HG03460 (cell line): ENCODE measurements at regions not wholly inside any gene's neighbourhood (a gene's known extent, or its start where the extent isn't known, plus 50 kb on each side); places are given as distances from the start of the nearest gene placed in this dataset.

Experiments
- ATAC-seq: cut with Tn5 transposase; IDR thresholded peaks from one replicate; pipeline ENCODE4 v1.9.1; 2021; ENCODE audit not compliant: unreplicated experiment

DNA sequence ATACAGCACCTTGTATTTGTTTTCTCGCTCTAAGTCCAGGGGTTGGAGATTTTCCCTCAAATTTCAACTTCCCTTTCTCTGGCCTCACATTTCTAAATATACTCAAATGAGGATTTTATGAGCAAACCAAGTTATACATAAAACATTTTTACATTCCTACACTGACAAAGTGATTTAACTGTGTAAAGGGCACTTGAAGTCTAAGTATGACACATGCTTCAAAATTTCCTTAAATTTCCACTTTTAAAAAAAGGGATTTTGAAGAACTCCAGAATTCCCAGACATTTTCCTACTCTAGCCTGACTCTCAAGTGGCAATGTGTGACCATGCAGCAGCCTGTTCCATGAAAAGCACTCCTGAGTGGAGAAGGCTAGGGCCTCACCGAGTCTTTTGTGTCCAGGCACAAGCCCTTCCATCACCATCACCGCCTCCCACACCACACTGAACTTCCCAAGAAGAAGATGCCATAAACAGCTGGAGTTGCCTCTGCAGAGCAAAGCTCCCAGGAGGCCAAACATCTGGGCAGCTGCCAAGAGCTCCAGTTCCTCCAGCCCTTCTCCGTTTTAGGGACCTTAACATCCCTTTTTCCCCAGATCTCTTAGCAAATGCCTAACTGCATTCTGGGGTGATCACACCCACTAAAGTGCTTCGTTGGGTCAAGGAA is 68.9 kb downstream of the NCR2 start:
- ATAC-seq: no peak

DNA sequence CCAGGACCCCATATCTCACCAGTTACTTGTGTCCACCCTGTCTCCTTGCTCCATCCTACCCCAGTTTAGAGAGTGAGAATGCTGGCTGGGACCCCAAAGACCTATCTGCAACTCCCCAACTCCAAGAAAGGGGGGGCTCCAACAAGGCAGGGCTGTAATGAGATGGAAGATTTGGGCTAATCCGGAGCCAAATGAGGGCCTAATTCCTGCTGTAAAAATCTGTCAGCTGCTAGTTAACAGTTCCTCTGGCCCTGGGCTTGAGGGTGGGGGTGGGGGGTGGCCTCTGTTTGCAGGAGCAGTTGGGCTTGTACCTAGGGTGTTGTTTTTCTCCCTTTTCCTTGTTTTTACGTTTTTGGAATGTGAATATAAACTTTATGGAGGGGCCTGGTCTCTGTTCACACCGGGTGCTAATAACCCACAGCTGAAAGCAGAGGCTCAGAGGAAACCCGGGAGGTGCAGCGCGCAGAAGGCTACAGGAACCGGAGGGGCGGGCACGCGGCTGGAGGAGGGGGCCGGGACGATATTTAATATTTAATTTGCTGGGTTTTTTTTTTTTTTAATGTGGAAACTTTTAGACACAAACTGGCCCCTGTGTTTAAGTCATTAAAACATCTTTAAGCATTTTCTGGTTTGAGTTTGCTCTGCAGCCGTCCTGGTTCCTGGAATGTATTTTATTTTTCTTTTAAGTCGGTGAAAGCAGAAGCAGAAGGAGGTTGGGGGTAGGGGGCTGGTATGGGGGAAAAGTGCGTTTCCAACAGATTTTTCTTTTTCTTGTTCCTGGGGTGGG is 70.7 kb downstream of the NCR2 start:
- no peak for ATAC-seq

DNA sequence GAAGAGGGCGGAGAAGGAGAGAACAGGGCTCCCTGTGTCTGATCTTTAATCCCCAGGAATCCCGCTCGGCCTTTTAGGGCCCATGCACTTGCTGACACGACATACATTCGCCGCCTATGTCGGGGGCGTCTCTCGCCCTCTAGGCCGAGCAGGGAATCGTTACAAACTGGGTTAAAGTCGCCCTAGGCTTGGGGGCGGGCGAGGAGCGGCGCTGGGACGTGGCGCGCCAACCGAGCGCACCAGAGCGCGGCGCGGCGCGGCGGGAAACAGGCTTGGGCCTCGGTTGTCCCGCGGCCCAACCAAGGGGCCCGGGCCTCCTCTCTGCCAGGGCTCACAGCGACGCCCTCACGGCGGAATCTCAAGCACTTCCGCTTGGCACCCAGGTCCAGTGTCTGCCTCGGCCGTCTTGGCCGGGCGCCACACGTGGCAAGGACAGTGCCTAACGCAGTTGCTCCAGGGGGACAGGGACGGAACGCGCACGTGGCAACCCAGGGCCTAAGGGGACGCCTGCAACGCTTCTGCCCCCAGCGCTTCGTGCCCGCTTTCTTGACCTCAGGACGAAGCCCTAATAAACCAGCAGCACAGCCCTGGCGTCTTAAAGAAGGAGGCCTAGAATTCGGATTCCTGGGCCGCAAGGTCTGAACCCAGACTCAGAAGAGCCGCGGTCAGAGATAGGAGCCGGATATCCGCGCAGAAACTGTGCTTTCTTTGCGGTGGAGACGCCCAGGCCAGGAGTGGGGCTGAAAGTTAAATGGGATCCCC is 71.5 kb downstream of the NCR2 start:
- no peak for ATAC-seq

DNA sequence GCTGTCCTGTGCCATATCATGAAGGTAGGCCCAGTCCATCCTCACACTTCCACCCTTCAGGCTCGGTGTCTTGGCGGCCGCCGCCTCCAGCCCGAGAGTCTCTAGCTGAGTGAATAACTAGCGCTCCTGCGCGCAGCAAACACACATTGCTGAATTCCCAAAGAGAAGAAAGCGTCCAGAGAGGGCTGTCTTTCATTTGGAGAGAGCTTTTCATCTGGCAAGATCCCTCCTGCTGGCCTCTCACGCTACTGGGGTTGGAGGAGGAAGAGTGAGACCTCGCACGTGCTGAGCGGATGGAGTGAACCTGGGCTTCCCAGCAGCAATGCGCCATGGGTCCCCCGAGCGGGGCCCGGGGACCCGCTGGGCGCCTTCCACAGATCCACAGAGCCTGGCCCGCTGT is 73.2 kb downstream of the NCR2 start:
- ATAC-seq: no peak

DNA sequence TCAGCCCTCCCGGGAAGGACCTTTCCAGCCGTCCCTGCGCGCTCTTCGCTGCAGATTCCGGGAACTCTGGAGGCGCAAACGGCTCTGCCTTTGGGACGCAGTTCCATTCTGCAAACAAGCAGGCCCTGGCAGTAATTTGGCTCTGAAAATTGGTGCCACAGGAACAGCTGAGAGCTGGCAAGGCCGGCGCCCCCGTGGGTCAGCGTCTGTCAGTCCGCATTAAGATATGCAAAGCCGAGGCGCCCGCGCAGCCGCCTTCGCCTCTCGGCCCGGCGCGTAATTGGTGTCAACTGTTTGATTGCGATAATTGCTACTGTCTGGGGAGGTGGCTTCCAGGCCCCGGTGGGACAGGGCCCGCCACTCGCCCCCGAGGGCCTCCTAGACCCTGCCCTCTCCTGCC is 73.6 kb downstream of the NCR2 start:
- ATAC-seq: no peak

DNA sequence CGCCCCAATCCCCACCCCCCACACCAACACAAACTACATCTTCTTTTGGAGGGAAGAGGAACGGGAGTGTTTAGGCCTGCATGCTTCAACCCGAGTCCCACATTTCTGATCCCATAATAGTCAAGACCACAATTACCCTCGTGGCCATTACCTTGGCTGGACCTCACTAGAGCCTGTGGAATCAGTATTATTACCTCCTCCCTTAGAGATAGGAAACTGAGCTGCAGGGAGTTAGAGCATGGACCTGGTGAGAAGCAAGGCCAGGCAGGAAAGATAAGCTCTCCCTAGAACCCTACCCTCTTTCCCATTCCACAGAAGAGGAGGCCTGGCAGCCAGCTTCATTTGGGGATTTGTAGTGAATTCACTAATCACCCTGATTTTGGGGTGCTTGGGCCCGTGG is 74.1 kb downstream of the NCR2 start:
- no peak for ATAC-seq

DNA sequence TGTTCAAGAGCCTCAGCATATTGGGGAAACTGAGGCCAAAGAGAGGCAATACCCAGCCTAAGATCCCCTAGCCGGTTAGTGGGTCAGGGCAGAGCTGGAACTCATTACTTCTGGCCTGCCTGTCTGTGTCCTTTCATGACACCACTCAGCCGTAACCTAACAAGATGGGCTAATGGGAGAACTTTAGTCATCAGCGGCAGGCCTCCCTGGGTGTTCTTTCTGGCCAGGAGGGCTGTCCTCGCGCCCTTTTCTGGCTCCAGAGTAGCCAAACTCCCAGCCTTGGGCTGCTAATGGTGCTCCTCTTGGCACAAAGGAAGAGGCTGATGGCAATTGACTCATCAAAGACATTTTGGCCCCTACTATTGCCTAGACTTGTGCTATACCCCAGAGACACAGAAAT is 76.6 kb downstream of the NCR2 start:
- ATAC-seq: no peak

DNA sequence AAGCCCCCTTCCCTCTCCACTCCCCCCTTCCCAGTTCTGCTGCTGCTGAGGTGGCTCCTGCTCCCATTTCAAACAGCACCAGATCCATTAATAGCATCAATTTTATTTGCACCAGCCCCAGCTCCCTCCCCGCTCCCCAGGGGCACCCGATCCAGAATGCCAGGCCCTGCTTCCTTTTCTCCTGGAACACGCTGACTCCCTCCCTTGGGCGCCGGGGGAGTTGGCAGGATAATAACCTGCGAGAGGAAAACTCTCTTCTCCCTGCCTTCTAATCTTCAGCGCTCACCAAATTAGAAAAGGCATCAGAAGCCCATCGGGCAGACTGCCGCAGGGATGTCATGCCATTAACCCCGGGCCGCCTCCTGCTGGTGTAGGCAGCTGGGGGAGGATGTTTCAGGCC is 77.8 kb downstream of the NCR2 start:
- ATAC-seq: no peak

DNA sequence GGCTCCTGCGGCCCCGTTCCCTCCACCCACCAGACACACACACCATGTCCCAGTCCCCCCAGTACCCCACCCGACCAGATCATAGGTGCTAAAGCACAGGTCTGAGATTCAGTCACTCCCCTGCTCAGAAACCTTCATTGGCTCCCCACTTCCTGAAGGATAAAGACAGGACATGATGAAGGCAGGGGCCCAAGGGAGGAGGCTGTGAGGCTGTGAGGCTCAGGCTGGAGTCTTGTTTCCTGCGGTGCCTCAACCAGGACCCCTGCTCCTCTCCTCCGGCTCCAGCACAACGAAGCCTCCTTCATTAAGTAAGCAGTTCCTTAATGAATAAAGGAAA is 81.1 kb downstream of the NCR2 start:
- no peak for ATAC-seq

DNA sequence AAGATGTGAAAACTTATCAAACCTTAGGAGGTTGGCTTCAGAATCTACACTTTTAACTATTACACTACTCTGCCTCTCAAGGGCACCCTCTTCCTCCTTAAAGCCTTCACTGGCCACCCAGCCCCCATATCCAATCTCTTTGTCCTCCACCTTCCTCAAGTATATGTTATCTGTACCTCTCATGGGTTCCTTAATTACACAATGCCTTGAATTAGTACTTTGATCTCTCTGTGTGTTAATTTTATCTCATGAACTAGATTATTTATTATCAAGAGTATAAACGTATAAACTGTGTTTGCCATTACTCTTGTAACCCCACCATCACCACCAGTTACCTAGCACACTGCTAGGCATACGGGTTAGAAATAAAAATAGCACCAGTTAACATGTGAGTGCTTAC is 83.3 kb downstream of the NCR2 start:
- no peak for ATAC-seq

DNA sequence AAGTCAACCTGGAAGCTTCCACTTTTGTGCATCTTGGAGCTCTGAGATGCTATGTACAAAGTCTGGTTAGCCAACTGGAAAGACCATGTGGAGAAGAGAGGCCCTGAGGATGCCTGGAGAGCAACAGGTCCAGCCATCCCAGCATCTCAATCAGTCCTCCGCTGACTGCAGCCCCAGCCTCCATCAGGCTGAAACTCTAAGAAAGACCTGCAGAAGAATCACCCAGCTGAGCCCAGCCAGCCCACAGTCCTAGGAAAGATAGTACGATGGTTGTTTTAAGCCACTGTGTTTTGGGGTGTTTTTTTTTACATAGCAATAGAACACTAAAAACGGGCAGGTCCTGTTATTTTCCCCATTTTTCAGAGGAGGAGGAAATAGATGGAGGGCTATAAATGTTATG is 84.0 kb downstream of the NCR2 start:
- ATAC-seq: no peak

DNA sequence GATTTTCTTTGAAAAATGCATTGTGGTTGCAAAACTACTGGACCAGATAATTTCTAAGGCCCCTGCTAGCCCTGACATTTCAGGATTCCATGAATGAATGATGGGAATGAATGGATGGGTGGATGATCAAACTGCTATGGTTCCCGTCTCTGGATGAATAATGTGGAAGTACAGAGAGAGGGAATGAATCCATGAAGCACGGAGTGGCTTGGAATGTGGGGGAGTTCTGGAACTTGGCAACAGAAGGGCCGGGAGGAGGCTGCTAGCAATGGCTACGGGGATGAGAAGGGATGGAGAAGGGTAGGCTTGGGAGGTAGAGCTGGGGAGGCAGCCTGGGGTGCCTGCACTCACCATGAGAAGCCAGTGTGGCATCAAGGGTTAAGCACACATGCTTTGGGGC is 84.8 kb downstream of the NCR2 start:
- ATAC-seq: no peak

DNA sequence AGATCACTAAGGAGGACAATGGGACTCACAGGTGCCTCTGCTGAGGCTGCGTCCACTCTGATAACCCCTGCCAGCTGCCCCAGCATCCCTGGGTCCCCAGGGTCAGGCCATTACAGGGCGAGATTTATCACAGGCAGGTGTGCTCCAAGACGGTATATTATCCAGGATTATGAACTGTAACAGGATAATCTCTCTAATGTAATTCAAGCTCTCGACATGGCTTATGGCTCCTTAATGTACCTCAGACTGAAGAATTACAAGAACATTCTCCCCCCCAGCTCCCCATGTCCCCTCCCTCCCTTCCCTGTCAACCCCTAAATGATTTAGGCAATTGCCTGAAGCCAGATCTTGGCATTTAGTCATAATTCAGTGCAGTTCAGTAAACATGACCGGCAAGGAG is 86.8 kb downstream of the NCR2 start:
- ATAC-seq: no peak

DNA sequence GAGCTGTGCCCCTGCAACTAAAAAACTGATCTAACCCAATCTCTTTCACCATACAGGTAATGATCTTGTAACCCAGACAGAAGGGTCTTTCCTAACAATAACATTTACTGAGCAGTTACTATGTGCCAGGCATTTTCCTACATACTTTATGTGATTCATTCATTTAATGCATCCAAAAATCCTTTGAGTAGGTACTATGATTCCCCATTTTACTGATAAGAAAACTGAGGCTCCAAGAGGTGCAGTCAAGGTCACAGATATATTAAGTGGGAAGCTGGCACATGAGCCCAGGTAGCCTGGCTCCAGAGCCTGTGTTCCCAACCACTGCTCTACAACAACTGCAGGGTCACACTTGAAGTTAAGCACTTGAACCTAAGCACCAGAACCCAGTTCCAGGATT is 87.6 kb downstream of the NCR2 start:
- no peak for ATAC-seq

DNA sequence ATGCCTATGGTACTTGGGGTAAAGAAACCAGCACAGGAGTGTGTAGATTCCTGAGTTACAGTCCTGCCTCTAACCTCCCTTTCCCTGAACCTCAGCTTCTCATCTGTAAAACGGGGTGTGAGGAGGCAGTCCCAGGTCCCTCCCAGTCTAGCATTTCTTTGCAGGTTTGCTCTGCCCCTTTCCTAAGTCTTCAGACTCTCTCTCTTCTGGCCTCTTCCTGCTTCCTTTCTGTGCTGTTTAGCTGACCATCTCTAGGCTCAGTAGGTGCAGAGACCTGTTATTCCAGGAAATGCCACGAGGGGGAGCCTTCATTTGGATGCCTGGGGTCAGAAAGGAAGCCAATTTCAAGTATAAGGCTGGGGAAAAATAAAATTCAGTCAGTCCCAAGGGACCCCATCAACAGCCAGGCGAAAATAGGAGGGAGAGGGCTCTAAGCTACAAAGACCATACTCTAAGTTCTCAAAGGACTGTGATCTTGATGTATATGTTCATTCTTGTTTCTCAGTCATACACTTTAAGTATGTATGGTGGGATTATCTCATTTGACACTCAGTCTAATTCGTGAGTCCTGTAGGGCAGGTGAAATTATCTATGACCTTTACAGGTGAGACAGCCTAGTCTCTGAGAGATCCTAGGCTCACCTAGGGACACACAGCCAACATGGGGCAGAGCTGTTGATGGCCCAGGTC is 89.1 kb downstream of the NCR2 start:
- ATAC-seq: no peak

DNA sequence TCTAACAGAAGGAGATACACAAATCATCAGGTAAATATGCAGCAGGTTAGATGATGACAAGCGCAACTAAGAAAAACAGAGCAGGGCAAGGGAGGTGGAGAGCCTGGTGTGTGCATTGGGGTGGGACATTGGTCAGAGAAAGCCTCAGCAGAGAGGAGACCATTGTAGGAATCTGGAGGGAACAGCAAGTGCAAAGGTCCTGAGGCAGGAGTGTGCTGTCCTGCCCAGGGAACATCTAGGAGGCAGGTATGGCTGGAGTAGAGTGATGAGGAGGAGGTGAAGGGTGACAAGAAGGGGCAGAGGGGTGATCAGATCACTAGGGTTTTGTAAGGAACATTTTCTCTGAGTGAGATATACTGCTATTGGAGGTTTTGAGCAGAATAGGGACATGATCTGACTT is 90.1 kb downstream of the NCR2 start:
- ATAC-seq: no peak

DNA sequence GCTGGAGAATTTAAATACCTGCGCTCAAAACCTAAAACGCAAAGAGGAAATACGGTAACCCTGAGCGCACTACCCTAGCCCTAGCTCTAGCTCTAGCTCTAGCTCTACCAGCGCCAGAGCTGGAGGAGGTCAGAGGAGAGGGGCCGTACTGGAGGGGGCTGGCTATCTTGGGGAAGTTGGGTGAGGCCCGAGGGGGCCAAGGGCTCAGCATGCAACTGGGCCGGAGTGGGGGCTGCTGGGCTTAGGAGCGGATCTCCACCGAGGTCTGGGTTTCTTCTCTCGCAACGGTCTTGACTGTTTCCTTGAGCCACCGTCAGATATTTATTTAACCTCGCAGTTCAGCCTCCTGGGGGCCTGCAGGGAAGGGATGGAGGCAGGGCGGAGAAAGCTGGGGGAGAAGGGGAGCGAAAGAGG is 91.0 kb downstream of the NCR2 start:
- ATAC-seq: no peak

DNA sequence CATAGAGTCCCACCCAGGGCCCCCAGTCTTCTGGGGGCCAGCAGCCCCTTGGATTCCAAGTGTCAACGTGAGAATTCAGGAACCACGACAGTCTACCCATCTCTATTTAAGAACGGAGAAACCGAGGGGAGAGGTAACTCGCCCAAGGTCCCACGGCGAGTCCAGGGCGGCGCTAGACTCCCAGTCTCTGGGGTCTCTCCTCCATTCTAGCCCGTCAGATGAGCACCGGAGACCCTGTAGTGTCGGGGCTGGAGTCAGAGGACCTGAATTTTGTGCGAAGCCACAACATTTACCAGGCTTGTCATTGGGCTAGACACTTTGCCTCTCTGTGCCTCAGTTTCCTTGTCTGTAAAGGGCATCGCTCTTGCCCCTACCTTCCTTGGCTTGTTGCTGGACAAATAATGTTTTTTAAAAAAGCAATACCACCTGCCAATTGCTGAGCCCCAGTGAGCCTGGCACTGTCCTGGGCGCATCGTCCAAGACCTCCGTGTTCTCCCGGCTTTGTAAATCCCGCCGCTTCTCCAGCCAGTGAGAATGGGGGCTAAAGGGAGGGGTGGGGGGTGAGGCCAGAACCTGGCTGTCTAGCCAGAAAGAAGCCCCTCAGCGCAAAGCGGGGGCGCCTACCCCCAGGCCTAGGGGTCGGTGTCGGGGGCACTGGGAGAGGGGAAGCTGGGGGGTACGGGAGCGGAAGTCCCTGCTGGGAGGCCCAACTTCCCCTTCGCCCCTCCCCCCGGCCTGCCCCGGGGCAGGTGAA is 91.7 kb downstream of the NCR2 start:
- ATAC-seq: no peak

DNA sequence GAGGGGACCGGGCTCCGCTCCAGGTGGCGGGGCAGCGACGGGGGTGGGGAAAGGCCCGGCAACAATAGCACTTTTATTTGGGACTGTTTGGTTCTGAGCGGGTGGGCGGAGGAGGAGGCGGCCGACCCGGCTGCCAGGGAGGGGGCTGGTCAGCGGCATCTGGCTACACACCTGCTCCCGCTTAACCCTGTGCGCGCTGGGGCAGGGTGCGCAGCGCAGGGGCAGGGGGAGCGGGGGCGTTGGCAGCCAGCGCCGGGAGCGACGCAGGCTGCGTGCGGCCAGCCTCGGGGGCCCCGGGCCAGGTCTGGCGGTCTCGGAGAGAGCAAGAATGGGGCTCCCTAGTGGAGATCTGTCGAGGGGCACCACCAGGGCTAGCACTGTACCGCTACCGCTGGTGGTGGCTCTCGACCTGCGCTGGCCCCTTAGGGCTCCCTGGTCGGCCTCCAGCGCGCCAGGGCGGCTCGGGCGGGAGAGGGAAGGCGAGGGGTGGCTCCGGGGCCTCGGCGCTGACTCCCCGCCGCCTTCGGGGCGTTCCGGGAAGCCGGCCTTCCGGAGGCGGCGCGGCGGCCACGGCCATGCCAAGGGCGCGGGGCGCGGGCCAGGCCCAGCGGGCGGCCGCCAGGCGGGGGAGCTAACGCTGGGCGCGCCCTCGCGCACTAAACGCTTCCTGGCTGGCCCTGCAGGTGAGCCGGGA is 92.4 kb downstream of the NCR2 start:
- no peak for ATAC-seq

DNA sequence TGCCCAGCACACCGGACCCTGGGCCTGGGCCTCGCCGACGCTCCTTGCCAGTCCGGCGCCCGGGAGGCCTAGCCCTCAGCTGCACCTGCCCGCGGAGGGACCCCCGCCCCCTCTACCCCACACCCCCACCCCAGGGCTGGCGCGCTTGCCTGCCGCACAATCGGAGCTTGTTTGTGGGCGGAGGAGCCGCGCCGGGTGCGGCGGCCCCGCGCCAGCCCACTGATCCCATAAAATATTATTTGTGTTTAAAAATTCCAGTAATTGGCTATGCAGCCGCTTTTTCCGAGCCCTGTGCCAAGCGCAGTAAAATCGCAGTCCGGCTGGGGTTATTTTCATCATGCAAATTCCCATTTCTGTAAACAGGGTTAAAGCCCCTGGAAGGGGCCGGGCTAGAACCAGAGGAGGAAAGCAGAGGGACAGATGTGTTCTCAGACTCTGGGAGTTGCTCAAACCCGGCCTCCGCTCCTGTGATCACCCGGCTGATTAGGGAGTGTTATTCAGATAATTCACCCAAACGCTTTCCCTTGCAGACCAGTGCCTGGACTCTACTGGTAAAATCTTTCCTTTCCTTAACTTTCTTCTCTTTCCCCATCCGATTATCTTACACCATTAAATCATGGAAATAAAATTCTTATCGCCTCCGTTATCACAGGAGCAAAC is 93.1 kb downstream of the NCR2 start:
- no peak for ATAC-seq
